KMS-11 (cell line): ENCODE measurements at regions not wholly inside any gene's neighbourhood (a gene's known extent, or its start where the extent isn't known, plus 50 kb on each side); places are given as distances from the start of the nearest gene placed in this dataset.

Source experiments
- H2AFZ ChIP-seq: fragments of 200-600 bp; sonication (generic); 2 replicates; pipeline ENCODE4 v1.6.1; 2016; ENCODE audit warnings: antibody characterized with exemption, mixed run types, low read depth
- H3K27ac ChIP-seq: fragments of 200-600 bp; sonication (generic); 2 replicates; pipeline ENCODE4 v1.6.1; 2016; ENCODE audit warnings: mild to moderate bottlenecking, mixed run types
- H3K27me3 ChIP-seq: fragments of 200-600 bp; sonication (generic); 2 replicates; pipeline ENCODE4 v1.6.1; 2017; ENCODE audit warnings: mild to moderate bottlenecking, low read depth, mixed run types, moderate library complexity; ENCODE audit not compliant: insufficient read depth
- H3K36me3 ChIP-seq: fragments of 200-600 bp; sonication (generic); 2 replicates; pipeline ENCODE4 v1.6.1; 2017; ENCODE audit warnings: mild to moderate bottlenecking, mixed run types; ENCODE audit not compliant: insufficient read depth
- H3K4me1 ChIP-seq: fragments of 200-600 bp; sonication (generic); 2 replicates; pipeline ENCODE4 v1.6.1; 2016; ENCODE audit warnings: mild to moderate bottlenecking, low read depth, mixed run types; ENCODE audit not compliant: poor library complexity, severe bottlenecking
- H3K4me2 ChIP-seq: fragments of 200-600 bp; sonication (generic); 2 replicates; pipeline ENCODE4 v1.7.0; 2016; ENCODE audit warnings: mild to moderate bottlenecking, mixed run types
- H3K4me3 ChIP-seq: fragments of 200-600 bp; sonication (generic); IDR thresholded peaks from 2 replicates; pipeline ENCODE4 v1.6.1; 2017; ENCODE audit warnings: low read depth, low read length, mixed read lengths; ENCODE audit not compliant: insufficient read depth
- H3K79me2 ChIP-seq: fragments of 200-600 bp; sonication (generic); 2 replicates; pipeline ENCODE4 v1.6.1; 2016; ENCODE audit warnings: low read depth, mixed run types; ENCODE audit not compliant: insufficient read depth
- H3K9ac ChIP-seq: fragments of 200-600 bp; sonication (generic); 2 replicates; pipeline ENCODE4 v1.6.1; 2016; ENCODE audit warnings: mild to moderate bottlenecking, mixed run types
- H4K20me1 ChIP-seq: fragments of 200-600 bp; sonication (generic); 2 replicates; pipeline ENCODE4 v1.6.1; 2016; ENCODE audit warnings: mild to moderate bottlenecking, mixed run types; ENCODE audit not compliant: insufficient read depth
- TF ChIP-seq, protein P1 (sequence below): fragments of 200-600 bp; sonication (generic); conservative IDR thresholded peaks from 2 replicates; pipeline ENCODE4 v1.6.1; 2017; ENCODE audit warnings: low read depth, mild to moderate bottlenecking, antibody characterized with exemption, low read length, moderate library complexity, mixed read lengths

DNA sequence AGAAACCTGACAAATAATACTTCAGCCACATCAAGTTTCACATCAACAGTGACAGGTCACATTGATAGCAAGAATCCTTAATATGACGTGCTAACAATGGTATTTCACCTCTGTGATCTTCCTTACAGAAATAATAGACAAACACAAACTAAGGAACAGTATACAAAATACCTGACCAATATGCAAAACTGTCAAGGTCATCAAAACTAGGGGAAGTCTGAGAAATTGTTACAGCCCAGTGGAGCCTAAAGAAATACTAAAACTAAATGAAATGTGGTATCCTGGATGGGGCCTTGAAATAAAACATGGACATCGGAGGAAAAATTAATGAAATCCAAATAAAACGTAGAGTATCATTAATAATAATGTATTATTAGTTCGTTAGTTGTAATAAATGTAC is 422.0 kb upstream of the ZNF385D start:
- Histone ChIP-seq H4K20me1 (no peaks in the 10 kb centered on the region), H3K36me3 (no peaks in the 10 kb centered on the region), H3K79me2 (no peaks in the 10 kb centered on the region), H3K4me3 (no peak overlapping the region), H3K9ac (no peak overlapping the region), H3K27me3 (no peaks in the 10 kb centered on the region), H3K27ac (no peak overlapping the region), H3K4me2 (no peak overlapping the region), H3K4me1 (no peaks in the 10 kb centered on the region), H2AFZ (no peak overlapping the region)
- TF ChIP-seq, protein P1, sequence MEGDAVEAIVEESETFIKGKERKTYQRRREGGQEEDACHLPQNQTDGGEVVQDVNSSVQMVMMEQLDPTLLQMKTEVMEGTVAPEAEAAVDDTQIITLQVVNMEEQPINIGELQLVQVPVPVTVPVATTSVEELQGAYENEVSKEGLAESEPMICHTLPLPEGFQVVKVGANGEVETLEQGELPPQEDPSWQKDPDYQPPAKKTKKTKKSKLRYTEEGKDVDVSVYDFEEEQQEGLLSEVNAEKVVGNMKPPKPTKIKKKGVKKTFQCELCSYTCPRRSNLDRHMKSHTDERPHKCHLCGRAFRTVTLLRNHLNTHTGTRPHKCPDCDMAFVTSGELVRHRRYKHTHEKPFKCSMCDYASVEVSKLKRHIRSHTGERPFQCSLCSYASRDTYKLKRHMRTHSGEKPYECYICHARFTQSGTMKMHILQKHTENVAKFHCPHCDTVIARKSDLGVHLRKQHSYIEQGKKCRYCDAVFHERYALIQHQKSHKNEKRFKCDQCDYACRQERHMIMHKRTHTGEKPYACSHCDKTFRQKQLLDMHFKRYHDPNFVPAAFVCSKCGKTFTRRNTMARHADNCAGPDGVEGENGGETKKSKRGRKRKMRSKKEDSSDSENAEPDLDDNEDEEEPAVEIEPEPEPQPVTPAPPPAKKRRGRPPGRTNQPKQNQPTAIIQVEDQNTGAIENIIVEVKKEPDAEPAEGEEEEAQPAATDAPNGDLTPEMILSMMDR, result no peak

DNA sequence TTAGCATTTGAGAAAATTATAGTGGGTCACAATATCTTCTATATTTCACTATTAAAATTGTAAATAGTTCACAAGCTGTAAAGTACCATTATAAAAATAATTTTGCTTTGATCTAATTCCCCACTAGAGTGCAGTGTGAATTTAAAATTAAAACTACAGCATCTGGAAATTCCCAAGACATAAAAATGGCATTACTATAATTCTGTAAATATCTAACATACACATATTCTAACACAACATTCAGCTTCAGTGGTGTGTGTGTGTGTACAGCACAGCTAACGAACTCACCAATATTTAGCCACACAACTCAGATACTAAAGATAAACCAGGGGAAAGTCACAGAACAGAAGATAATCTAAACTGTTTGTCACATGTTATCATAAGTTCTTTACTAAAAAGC is 424.9 kb upstream of the ZNF385D start:
- Histone ChIP-seq H2AFZ (no peak overlapping the region), H3K4me3 (no peak overlapping the region), H3K27ac (no peak overlapping the region), H3K4me2 (no peak overlapping the region), H3K27me3 (no peaks in the 10 kb centered on the region), H3K9ac (no peak overlapping the region), H3K36me3 (no peaks in the 10 kb centered on the region), H4K20me1 (no peaks in the 10 kb centered on the region), H3K79me2 (no peaks in the 10 kb centered on the region), H3K4me1 (no peaks in the 10 kb centered on the region)
- TF ChIP-seq, protein P1, result no peak; the same call in 1 of the 2 replicates

DNA sequence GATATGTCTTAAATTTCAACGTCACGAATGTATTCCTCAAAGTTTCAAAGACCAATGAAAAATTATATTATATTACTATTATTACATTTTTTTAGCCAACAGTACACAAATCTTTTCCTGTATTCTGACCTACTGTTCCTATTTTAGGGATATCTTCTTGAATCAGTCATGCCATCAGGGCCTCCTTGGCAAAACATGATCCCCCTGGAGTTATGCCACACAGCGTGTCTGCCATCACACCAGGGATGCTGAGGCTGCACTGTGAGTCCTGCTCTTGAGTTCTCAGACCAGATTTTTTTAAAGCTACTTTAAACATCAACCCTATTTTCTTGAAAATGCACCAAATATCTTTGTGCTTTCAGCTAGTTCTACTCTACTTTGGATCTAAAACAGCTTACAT is 425.9 kb upstream of the ZNF385D start:
- TF ChIP-seq, protein P1, result no peak
- Histone ChIP-seq H3K4me3 (no peak overlapping the region), H3K79me2 (no peaks in the 10 kb centered on the region), H3K9ac (no peak overlapping the region), H2AFZ (no peak overlapping the region), H3K27me3 (no peaks in the 10 kb centered on the region), H3K4me2 (no peak overlapping the region), H3K27ac (no peak overlapping the region), H3K4me1 (no peaks in the 10 kb centered on the region), H3K36me3 (no peaks in the 10 kb centered on the region), H4K20me1 (no peaks in the 10 kb centered on the region)

DNA sequence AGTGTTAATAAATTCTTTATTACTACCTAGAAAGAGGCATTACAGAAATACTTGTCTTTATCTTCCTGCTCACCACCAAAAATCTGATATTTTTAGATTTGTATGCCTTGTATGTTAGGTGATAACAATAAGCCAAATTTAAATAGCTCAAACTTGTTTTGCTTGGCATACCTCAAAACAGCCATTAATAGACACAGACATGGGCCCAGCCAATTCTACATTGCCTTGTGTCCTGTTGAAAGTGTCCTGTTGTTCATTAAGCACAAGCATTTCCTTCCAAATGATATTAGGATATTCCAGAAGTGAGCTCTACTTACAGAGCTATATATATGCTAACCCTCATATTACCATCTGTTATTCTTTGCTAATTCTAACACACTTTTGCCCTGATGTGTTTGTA is 438.6 kb upstream of the ZNF385D start:
- TF ChIP-seq, protein P1, result no peak
- Histone ChIP-seq H3K36me3 (no peaks in the 10 kb centered on the region), H3K4me3 (no peak overlapping the region), H3K27ac (no peak overlapping the region), H3K9ac (no peak overlapping the region), H3K4me2 (no peak overlapping the region), H2AFZ (no peak overlapping the region), H3K79me2 (no peaks in the 10 kb centered on the region), H4K20me1 (no peaks in the 10 kb centered on the region), H3K27me3 (no peaks in the 10 kb centered on the region), H3K4me1 (no peaks in the 10 kb centered on the region)
